Loucy (cell line): ENCODE measurements at regions not wholly inside any gene's neighbourhood (a gene's known extent, or its start where the extent isn't known, plus 50 kb on each side); places are given as distances from the start of the nearest gene placed in this dataset.
"Not testable (repeated sequence)": the region's sequence is repeated elsewhere in the genome, so short reads cannot be mapped to it uniquely, and the experiment has no call there.

ENCODE experiments used
- H2AFZ ChIP-seq: fragments of 200-600 bp; sonication (generic); 2 replicates; pipeline ENCODE4 v1.6.0; 2016; ENCODE audit warnings: antibody characterized with exemption, mild to moderate bottlenecking, low read length, moderate library complexity
- H3F3A ChIP-seq: fragments of 200-600 bp; 2 replicates; pipeline ENCODE4 v1.6.0; 2016; ENCODE audit warnings: antibody characterized with exemption, low read depth, mild to moderate bottlenecking
- H3K27me3 ChIP-seq: fragments of 200-600 bp; sonication (generic); 2 replicates; pipeline ENCODE4 v1.6.1; 2014; ENCODE audit warnings: low read length, mild to moderate bottlenecking; ENCODE audit not compliant: insufficient read depth, poor library complexity, severe bottlenecking
- H3K36me3 ChIP-seq: fragments of 200-600 bp; sonication (generic); 2 replicates; pipeline ENCODE4 v1.6.1; 2016; ENCODE audit warnings: low read length; ENCODE audit not compliant: insufficient read depth
- H3K4me1 ChIP-seq: fragments of 200-600 bp; sonication (generic); 2 replicates; pipeline ENCODE4 v1.5.1; 2014; ENCODE audit warnings: low read length, mild to moderate bottlenecking; ENCODE audit not compliant: insufficient read depth, poor library complexity, severe bottlenecking
- H3K4me2 ChIP-seq: fragments of 200-600 bp; sonication (generic); 2 replicates; pipeline ENCODE4 v1.6.0; 2014; ENCODE audit warnings: antibody characterized with exemption, low read length, low read depth, mild to moderate bottlenecking; ENCODE audit not compliant: poor library complexity, severe bottlenecking
- H3K4me3 ChIP-seq: fragments of 200-600 bp; sonication (generic); 2 replicates; pipeline ENCODE4 v1.5.1; 2014; ENCODE audit warnings: low read length, mild to moderate bottlenecking, mixed read lengths; ENCODE audit not compliant: poor library complexity, severe bottlenecking
- H3K79me2 ChIP-seq: fragments of 200-600 bp; sonication (generic); 2 replicates; pipeline ENCODE4 v1.6.1; 2014; ENCODE audit warnings: low read length; ENCODE audit not compliant: insufficient read depth
- H3K9ac ChIP-seq: fragments of 200-600 bp; sonication (generic); 2 replicates; pipeline ENCODE4 v1.6.0; 2014; ENCODE audit warnings: mild to moderate bottlenecking, low read depth, low read length, moderate library complexity; ENCODE audit not compliant: poor library complexity, severe bottlenecking
- H3K9me2 ChIP-seq: fragments of 200-600 bp; sonication (generic); replicated peaks from 2 replicates; pipeline ENCODE4 v1.6.1; 2016; ENCODE audit warnings: low read depth, low read length, mixed read lengths
- H3K9me3 ChIP-seq: fragments of 200-600 bp; sonication (generic); 2 replicates; pipeline ENCODE4 v1.6.1; 2014; ENCODE audit warnings: mild to moderate bottlenecking, antibody characterized with exemption, low read length, low read depth; ENCODE audit not compliant: insufficient read depth
- H4K20me1 ChIP-seq: fragments of 200-600 bp; sonication (generic); 2 replicates; pipeline ENCODE4 v1.6.0; 2014; ENCODE audit warnings: antibody characterized with exemption, low read length, mild to moderate bottlenecking; ENCODE audit not compliant: insufficient read depth, poor library complexity, severe bottlenecking
- CTCF ChIP-seq: fragments of 200-600 bp; sonication (generic); conservative IDR thresholded peaks from 2 replicates; pipeline ENCODE4 v1.5.1; 2014; ENCODE audit warnings: mild to moderate bottlenecking, antibody characterized with exemption, low read length
- EZH2phosphoT487 ChIP-seq: fragments of 200-600 bp; IDR thresholded peaks from 2 replicates; pipeline ENCODE4 v1.6.1; 2018; ENCODE audit warnings: antibody characterized with exemption, mild to moderate bottlenecking, moderate library complexity, borderline replicate concordance

- no peaks in the 10 kb centered on the region for H3K79me2 ChIP-seq
- H3K4me2 ChIP-seq, result no peak overlapping the region
- TF ChIP-seq EZH2phosphoT487, result no peak
- no peak for TF ChIP-seq CTCF
- H3K9me2 ChIP-seq, result no peaks in the 10 kb centered on the region
- H4K20me1 ChIP-seq, result no peaks in the 10 kb centered on the region
- no peak overlapping the region for H3K9ac ChIP-seq
- H3K9me3 ChIP-seq, result no peaks in the 10 kb centered on the region
- H2AFZ ChIP-seq, result peak overlapping the region; percentile 70; the same call in 1 of the 2 replicates
- H3K27me3 ChIP-seq, result no peaks in the 10 kb centered on the region
- peak overlapping the region; percentile 53 for H3K4me3 ChIP-seq
- H3K4me1 ChIP-seq, result no peaks in the 10 kb centered on the region
- H3F3A ChIP-seq, result no peaks in the 10 kb centered on the region
- no peaks in the 10 kb centered on the region for H3K36me3 ChIP-seq
Observed at GRCh38 chr15:77944002-77944867, 133.3 kb downstream of the TBC1D2B start.

- TF ChIP-seq CTCF, result no peak
- no peak for TF ChIP-seq EZH2phosphoT487
- H3K9ac ChIP-seq, result no peak overlapping the region
- no peaks in the 10 kb centered on the region for H3K27me3 ChIP-seq
- no peaks in the 10 kb centered on the region for H3K9me3 ChIP-seq
- no peaks in the 10 kb centered on the region for H3F3A ChIP-seq
- H3K79me2 ChIP-seq, result no peaks in the 10 kb centered on the region
- no peak overlapping the region for H2AFZ ChIP-seq
- no peaks in the 10 kb centered on the region for H4K20me1 ChIP-seq
- H3K36me3 ChIP-seq, result no peaks in the 10 kb centered on the region
- no peak overlapping the region for H3K4me3 ChIP-seq
- H3K9me2 ChIP-seq, result no peaks in the 10 kb centered on the region
- H3K4me1 ChIP-seq, result no peaks in the 10 kb centered on the region
- H3K4me2 ChIP-seq, result no peak overlapping the region
Observed at GRCh38 chr15:77942611-77943211, 134.8 kb downstream of the TBC1D2B start.

GRCh38 chr15:77941090-77941827 is 136.3 kb downstream of the TBC1D2B start:
- H3K9me3 ChIP-seq, H3K9me2 ChIP-seq, H3K9ac ChIP-seq, H2AFZ ChIP-seq, H3K27me3 ChIP-seq, H4K20me1 ChIP-seq, H3K4me3 ChIP-seq, H3K4me2 ChIP-seq, H3K79me2 ChIP-seq, H3K36me3 ChIP-seq, H3F3A ChIP-seq, H3K4me1 ChIP-seq: not testable (repeated sequence)
